ENCODE measurements at regions not wholly inside any gene's neighbourhood (a gene's known extent, or its start where the extent isn't known, plus 50 kb on each side); places are given as distances from the start of the nearest gene placed in this dataset.

GRCh38 chr3:162933656-162934055 is 1437.0 kb downstream of the OTOL1 start:
- CTCF ChIA-PET = no interaction called here
- no peak for DNase-seq (ENCODE audit: extremely low spot score)
- POLR2A ChIA-PET = no interaction called here
- no peak for TF ChIP-seq CTCF (IDR thresholded peaks at IDR 0.05; ENCODE audit: control extremely low read depth, extremely low read depth, low read depth, missing control alignments)

- CTCF ChIA-PET = no interaction called here
- TF ChIP-seq CTCF (IDR thresholded peaks at IDR 0.05; ENCODE audit: control extremely low read depth, extremely low read depth, low read depth, missing control alignments) = no peak
- POLR2A ChIA-PET = no interaction called here
- DNase-seq (ENCODE audit: extremely low spot score) = no peak
Observed at GRCh38 chr3:162936706-162937105, 1440.1 kb downstream of the OTOL1 start.

DNA sequence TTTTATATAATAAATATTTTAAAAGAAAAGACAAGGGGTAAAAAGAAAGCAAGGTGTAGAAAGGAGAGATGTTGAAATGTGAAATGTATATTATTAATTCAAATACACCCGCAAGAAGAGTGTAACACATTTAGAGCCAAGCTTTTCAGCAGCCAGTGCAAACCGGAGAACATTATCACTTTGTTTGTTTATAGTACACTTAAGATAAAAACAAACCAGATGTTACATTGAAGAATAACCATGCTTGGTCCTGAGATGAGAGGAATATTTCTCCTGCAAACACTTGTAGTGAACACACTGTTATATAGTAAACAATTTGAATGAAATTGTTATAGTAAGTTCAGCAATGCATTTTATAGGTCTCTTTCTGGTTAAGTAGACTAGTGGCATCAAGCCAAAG is 1441.5 kb downstream of the OTOL1 start:
- ChIA-PET POLR2A (no interaction called here), CTCF (no interaction called here)
- DNase-seq (ENCODE audit: extremely low spot score) = no peak
- TF ChIP-seq CTCF (IDR thresholded peaks at IDR 0.05; ENCODE audit: control extremely low read depth, extremely low read depth, low read depth, missing control alignments) = no peak

- POLR2A ChIA-PET = no interaction called here
- no peak for TF ChIP-seq CTCF (IDR thresholded peaks at IDR 0.05; ENCODE audit: control extremely low read depth, extremely low read depth, low read depth, missing control alignments)
Observed at GRCh38 chr3:162945626-162946025, 1449.0 kb downstream of the OTOL1 start.

GRCh38 chr3:162956711-162957110 is 1460.1 kb downstream of the OTOL1 start:
- ChIA-PET CTCF (no interaction called here), POLR2A (no interaction called here)
- no peak for TF ChIP-seq CTCF (IDR thresholded peaks at IDR 0.05; ENCODE audit: control extremely low read depth, extremely low read depth, low read depth, missing control alignments)
- DNase-seq (ENCODE audit: extremely low spot score) = no peak

More at GRCh38 chr3:162945626-162946025, 1449.0 kb downstream of the OTOL1 start:
- DNase-seq (ENCODE audit: extremely low spot score) = no peak
- CTCF ChIA-PET = no interaction called here

GRCh38 chr3:162960269-162960668 is 1463.7 kb downstream of the OTOL1 start:
- no peak for DNase-seq (ENCODE audit: extremely low spot score)
- TF ChIP-seq CTCF (IDR thresholded peaks at IDR 0.05; ENCODE audit: control extremely low read depth, extremely low read depth, low read depth, missing control alignments) = no peak
- CTCF ChIA-PET = interaction anchor here (1.4 kb wide), 1 partner anchor 11 kb away, joined by 6 read pairs; no protein-coding TSS in a partner anchor
- POLR2A ChIA-PET = no interaction called here

GRCh38 chr3:162970292-162970691 is 1473.7 kb downstream of the OTOL1 start:
- POLR2A ChIA-PET = no interaction called here
- no peak for DNase-seq (ENCODE audit: extremely low spot score)
- CTCF ChIA-PET = no interaction called here
- no peak for TF ChIP-seq CTCF (IDR thresholded peaks at IDR 0.05; ENCODE audit: control extremely low read depth, extremely low read depth, low read depth, missing control alignments)
